Neural crest cell (in vitro differentiated cells): ENCODE measurements at regions not wholly inside any gene's neighbourhood (a gene's known extent, or its start where the extent isn't known, plus 50 kb on each side); places are given as distances from the start of the nearest gene placed in this dataset.

Source experiments
- DNase-seq: peaks from one replicate; pipeline ENCODE4 v3.0.0; 2021; ENCODE audit warnings: low read depth, mixed read lengths, low spot score
- H3K27ac Mint-ChIP-seq: one replicate; pipeline ENCODE4 v1.8.0; 2021; ENCODE audit warnings: mild to moderate bottlenecking, mixed read lengths; ENCODE audit not compliant: unreplicated experiment
- H3K27me3 Mint-ChIP-seq: 2 replicates; pipeline ENCODE4 v1.8.0; 2021; ENCODE audit warnings: low read depth, mild to moderate bottlenecking, mixed read lengths
- H3K36me3 Mint-ChIP-seq: 2 replicates; pipeline ENCODE4 v1.8.0; 2021; ENCODE audit warnings: low read depth, mild to moderate bottlenecking, mixed read lengths
- H3K4me1 Mint-ChIP-seq: 2 replicates; pipeline ENCODE4 v1.8.0; 2021; ENCODE audit warnings: mixed read lengths
- H3K4me3 Mint-ChIP-seq: one replicate; pipeline ENCODE4 v1.8.0; 2021; ENCODE audit warnings: mild to moderate bottlenecking, mixed read lengths
- H3K9me3 Mint-ChIP-seq: 2 replicates; pipeline ENCODE4 v1.8.0; 2021; ENCODE audit warnings: mixed read lengths
- TF ChIP-seq, protein P1 (sequence below): fragments of 200-600 bp; sonication (generic); conservative IDR thresholded peaks from 2 replicates; pipeline ENCODE4 v1.5.0; 2021; ENCODE audit warnings: antibody characterized with exemption, mild to moderate bottlenecking

- H3K27me3 Mint-ChIP-seq = no peaks in the 10 kb centered on the region
- no peak overlapping the region for H3K27ac Mint-ChIP-seq
- no peaks in the 10 kb centered on the region for H3K4me1 Mint-ChIP-seq
- DNase-seq = no peak
- no peaks in the 10 kb centered on the region for H3K36me3 Mint-ChIP-seq
- H3K4me3 Mint-ChIP-seq = no peak overlapping the region
- no peaks in the 10 kb centered on the region for H3K9me3 Mint-ChIP-seq
- TF ChIP-seq, protein P1, sequence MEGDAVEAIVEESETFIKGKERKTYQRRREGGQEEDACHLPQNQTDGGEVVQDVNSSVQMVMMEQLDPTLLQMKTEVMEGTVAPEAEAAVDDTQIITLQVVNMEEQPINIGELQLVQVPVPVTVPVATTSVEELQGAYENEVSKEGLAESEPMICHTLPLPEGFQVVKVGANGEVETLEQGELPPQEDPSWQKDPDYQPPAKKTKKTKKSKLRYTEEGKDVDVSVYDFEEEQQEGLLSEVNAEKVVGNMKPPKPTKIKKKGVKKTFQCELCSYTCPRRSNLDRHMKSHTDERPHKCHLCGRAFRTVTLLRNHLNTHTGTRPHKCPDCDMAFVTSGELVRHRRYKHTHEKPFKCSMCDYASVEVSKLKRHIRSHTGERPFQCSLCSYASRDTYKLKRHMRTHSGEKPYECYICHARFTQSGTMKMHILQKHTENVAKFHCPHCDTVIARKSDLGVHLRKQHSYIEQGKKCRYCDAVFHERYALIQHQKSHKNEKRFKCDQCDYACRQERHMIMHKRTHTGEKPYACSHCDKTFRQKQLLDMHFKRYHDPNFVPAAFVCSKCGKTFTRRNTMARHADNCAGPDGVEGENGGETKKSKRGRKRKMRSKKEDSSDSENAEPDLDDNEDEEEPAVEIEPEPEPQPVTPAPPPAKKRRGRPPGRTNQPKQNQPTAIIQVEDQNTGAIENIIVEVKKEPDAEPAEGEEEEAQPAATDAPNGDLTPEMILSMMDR = no peak
Observed at GRCh38 chr21:21764281-21764680, 766.1 kb downstream of the NCAM2 start.

DNA sequence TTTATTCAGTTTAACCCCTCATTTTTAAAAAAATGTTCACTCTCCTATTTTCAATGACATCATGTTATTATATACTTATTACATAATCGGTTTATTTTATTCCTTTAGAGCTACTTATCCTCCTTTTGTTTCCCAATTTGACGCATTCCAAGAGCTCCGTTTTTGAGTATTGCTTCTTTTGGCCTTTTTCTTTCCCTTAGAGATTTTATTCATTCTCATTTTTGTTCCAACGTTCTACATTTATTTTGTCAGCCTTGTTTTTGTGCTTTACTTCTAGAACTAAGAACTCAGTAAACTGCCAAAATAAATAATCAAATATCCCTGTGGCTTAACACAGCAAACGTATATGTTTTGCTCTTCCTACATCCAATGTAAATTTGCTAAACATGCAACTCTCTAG lies 769.1 kb downstream of the NCAM2 start:
- no peak for DNase-seq
- Mint-ChIP-seq H3K4me1 (no peaks in the 10 kb centered on the region), H3K9me3 (no peaks in the 10 kb centered on the region), H3K27me3 (no peaks in the 10 kb centered on the region), H3K4me3 (no peak overlapping the region), H3K27ac (no peak overlapping the region), H3K36me3 (no peaks in the 10 kb centered on the region)
- TF ChIP-seq, protein P1 = no peak

GRCh38 chr21:21788591-21788990 lies 790.4 kb downstream of the NCAM2 start:
- Mint-ChIP-seq H3K27ac (no peak overlapping the region), H3K36me3 (no peaks in the 10 kb centered on the region), H3K4me1 (no peaks in the 10 kb centered on the region), H3K27me3 (no peaks in the 10 kb centered on the region), H3K9me3 (peaks cover 3% of the 10 kb centered on the region), H3K4me3 (no peak overlapping the region)
- TF ChIP-seq, protein P1 = no peak
- no peak for DNase-seq

DNA sequence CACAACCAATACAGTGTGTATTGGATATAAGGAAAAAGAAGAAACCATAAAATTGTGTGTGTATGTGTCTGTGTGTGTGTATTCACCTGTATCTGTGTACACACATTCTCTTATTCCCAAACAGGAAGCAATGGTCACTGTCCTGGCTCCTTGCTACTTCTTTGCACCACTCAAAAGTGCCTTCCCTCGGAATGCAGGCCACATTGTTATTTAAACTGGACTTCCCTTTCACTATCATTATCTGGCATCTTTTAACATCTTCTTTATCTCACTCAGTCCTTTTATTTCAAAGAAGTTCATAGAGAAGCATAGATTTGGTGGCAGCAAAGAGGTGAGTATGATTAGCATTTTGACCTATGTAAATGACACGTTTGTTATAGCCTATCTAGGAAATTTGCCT lies 803.7 kb downstream of the NCAM2 start:
- H3K4me1 Mint-ChIP-seq = no peaks in the 10 kb centered on the region
- no peaks in the 10 kb centered on the region for H3K27me3 Mint-ChIP-seq
- H3K4me3 Mint-ChIP-seq = no peak overlapping the region
- no peak for DNase-seq
- TF ChIP-seq, protein P1 = no peak
- no peaks in the 10 kb centered on the region for H3K36me3 Mint-ChIP-seq
- peaks cover 2% of the 10 kb centered on the region for H3K9me3 Mint-ChIP-seq
- H3K27ac Mint-ChIP-seq = no peak overlapping the region

GRCh38 chr21:21806711-21807597 lies 808.7 kb downstream of the NCAM2 start:
- peaks cover 2% of the 10 kb centered on the region for H3K9me3 Mint-ChIP-seq
- no peak overlapping the region for H3K4me3 Mint-ChIP-seq
- H3K4me1 Mint-ChIP-seq = no peaks in the 10 kb centered on the region
- TF ChIP-seq, protein P1 = no peak
- H3K36me3 Mint-ChIP-seq = no peaks in the 10 kb centered on the region
- H3K27ac Mint-ChIP-seq = no peak overlapping the region
- no peak for DNase-seq
- no peaks in the 10 kb centered on the region for H3K27me3 Mint-ChIP-seq
